ENCODE measurements at regions not wholly inside any gene's neighbourhood (a gene's known extent, or its start where the extent isn't known, plus 50 kb on each side); places are given as distances from the start of the nearest gene placed in this dataset.
A peak's percentile ranks its signal among the peaks of the same experiment; 100 is the strongest.

GRCh38 chr2:780002-780401, 102.8 kb upstream of the TMEM18 start:
- DNase-seq = no peak
- TF ChIP-seq, protein P1, sequence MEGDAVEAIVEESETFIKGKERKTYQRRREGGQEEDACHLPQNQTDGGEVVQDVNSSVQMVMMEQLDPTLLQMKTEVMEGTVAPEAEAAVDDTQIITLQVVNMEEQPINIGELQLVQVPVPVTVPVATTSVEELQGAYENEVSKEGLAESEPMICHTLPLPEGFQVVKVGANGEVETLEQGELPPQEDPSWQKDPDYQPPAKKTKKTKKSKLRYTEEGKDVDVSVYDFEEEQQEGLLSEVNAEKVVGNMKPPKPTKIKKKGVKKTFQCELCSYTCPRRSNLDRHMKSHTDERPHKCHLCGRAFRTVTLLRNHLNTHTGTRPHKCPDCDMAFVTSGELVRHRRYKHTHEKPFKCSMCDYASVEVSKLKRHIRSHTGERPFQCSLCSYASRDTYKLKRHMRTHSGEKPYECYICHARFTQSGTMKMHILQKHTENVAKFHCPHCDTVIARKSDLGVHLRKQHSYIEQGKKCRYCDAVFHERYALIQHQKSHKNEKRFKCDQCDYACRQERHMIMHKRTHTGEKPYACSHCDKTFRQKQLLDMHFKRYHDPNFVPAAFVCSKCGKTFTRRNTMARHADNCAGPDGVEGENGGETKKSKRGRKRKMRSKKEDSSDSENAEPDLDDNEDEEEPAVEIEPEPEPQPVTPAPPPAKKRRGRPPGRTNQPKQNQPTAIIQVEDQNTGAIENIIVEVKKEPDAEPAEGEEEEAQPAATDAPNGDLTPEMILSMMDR (IDR thresholded peaks at IDR 0.05; ENCODE audit: low read depth, low read length) = no peak
- Histone ChIP-seq H3K36me3 (no peaks in the 10 kb centered on the region), H3K9me3 (no peaks in the 10 kb centered on the region), H3K27me3 (no peaks in the 10 kb centered on the region), H3K4me1 (no peaks in the 10 kb centered on the region), H3K4me3 (ENCODE audit: low read depth, low read length) (no peak overlapping the region)

DNA sequence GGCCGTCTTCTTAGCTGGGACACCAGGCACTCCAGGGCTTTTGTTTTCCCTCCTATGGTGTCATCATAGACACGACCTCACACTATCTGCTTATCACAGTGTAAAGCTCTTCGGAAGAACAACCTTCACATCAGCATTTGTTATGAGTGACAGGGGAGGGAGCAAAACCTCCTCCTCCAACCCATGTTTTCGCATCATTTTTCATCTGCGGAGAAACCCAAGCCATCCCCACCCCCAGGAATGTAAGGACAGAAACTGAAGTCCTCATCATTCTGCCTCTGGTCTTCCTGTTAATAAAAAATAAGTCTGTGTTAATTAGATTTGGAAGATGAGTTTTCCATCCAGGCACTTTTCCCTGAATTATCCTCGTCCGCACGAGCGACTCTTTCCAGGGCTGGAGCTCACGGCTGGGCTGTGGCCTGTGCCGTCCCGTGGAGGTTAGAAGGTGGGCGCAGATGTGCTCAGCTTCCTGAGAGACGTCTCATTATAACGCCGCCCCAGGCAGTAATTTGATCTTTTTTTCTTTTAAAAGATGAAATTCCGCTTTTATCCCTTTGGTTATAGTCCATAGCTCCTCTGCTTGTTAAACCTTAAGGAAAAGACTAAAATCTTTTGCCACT, 101.6 kb upstream of the TMEM18 start:
- no peaks in the 10 kb centered on the region for H3K9me3 ChIP-seq
- TF ChIP-seq, protein P1 (IDR thresholded peaks at IDR 0.05; ENCODE audit: low read depth, low read length) = no peak
- no peak overlapping the region for H3K4me3 ChIP-seq (ENCODE audit: low read depth, low read length)
- no peaks in the 10 kb centered on the region for H3K27me3 ChIP-seq
- H3K4me1 ChIP-seq = no peaks in the 10 kb centered on the region
- no peaks in the 10 kb centered on the region for H3K36me3 ChIP-seq
- DNase-seq = peak; percentile 16

- Histone ChIP-seq H3K4me1 (no peaks in the 10 kb centered on the region), H3K9me3 (no peaks in the 10 kb centered on the region), H3K36me3 (no peaks in the 10 kb centered on the region), H3K4me3 (ENCODE audit: low read depth, low read length) (no peak overlapping the region), H3K27me3 (no peaks in the 10 kb centered on the region)
- TF ChIP-seq, protein P1 (IDR thresholded peaks at IDR 0.05; ENCODE audit: low read depth, low read length) = no peak
- no peak for DNase-seq
Measured at GRCh38 chr2:777546-777945, 100.3 kb upstream of the TMEM18 start.

DNA sequence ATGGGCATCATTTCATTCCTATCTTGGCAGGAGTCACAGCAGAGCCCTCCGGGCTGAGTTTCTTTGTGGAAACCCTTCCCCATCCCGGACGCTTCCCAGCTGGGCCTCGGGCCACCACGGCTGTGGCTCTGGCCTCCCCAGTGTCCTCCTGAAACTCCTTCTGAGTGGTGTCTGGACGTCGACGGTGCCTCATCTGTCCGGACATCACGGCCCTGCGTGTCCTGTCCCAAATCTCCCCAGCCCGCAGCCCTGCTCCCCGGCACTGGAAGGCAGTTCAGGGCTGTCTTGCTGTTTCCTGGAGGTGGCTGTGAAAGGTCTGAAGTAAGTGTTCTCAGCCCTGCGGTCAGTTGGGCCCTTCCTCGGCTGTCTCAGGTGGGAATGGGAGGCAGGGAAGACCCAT, 99.8 kb upstream of the TMEM18 start:
- no peaks in the 10 kb centered on the region for H3K4me1 ChIP-seq
- no peaks in the 10 kb centered on the region for H3K36me3 ChIP-seq
- TF ChIP-seq, protein P1 (IDR thresholded peaks at IDR 0.05; ENCODE audit: low read depth, low read length) = no peak
- H3K27me3 ChIP-seq = no peaks in the 10 kb centered on the region
- H3K4me3 ChIP-seq (ENCODE audit: low read depth, low read length) = no peak overlapping the region
- DNase-seq = no peak
- H3K9me3 ChIP-seq = no peaks in the 10 kb centered on the region

DNA sequence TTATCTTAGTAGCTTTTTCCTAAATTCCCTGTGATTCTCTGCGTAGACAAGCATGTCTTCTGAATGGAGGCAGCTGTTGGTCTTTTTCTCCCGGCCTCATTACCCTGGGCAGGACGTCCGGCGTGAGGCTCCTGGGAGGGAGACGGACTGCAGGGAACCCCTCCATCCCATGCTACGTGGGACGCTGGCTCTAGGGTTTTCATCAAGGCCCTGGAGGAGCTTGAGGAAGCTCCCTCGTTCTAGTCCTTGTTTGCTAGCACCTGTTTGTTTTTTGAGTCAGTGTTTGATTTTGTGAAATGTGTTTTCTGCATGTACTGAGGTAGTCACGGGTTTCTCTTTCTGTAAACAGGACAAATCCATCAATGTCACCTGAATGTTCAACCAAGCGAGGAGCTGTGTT, 99.3 kb upstream of the TMEM18 start:
- Histone ChIP-seq H3K4me1 (no peaks in the 10 kb centered on the region), H3K9me3 (no peaks in the 10 kb centered on the region), H3K27me3 (no peaks in the 10 kb centered on the region), H3K36me3 (no peaks in the 10 kb centered on the region), H3K4me3 (ENCODE audit: low read depth, low read length) (no peak overlapping the region)
- no peak for DNase-seq
- TF ChIP-seq, protein P1 (IDR thresholded peaks at IDR 0.05; ENCODE audit: low read depth, low read length) = no peak

DNA sequence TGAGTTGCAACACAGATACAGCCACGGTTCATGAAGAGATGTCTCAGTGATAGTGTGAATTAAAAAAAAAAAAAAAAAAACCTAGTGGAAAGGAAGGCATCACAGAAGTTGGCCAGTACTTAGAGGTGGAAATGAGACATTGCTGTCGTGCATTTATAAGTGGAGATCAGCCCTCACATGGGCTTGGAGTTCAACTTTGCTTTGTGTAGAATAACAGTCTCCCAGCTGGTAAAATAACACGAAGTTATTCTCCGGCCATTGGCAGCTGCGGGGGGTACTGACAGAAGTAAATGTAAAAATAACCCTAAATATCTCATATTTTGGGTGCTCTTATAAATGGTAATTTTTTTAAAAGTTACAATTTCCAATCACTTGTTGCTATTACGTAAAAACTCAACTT, 98.8 kb upstream of the TMEM18 start:
- Histone ChIP-seq H3K36me3 (no peaks in the 10 kb centered on the region), H3K9me3 (no peaks in the 10 kb centered on the region), H3K4me3 (ENCODE audit: low read depth, low read length) (no peak overlapping the region), H3K4me1 (no peaks in the 10 kb centered on the region), H3K27me3 (no peaks in the 10 kb centered on the region)
- TF ChIP-seq, protein P1 (IDR thresholded peaks at IDR 0.05; ENCODE audit: low read depth, low read length) = no peak
- DNase-seq = no peak

All from BE2C (cell line).